ENCODE measurements at regions not wholly inside any gene's neighbourhood (a gene's known extent, or its start where the extent isn't known, plus 50 kb on each side); places are given as distances from the start of the nearest gene placed in this dataset.

DNA sequence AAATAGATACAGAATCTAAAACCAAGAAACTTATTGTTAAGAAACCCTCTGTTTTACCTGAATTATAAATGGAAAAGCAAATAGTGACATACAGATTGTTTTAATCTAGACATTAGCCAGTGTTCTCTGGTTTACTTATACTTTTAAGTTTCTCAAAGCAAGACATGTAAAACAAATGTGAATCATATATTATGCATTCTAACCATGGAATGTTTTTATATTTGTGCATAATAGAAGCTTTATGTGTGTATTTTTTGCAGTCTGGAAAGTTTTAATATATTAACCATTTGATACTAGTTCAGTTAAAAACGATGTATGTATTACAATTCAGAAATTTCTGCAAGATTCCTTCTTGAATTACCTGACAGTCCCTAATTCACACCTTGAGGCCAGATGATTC is 150.6 kb upstream of the TMEM72 start:
- Histone ChIP-seq H3K9me3 (ENCODE audit: control insufficient read depth in 1 of 2, insufficient read depth in 1 of 2, low read depth in 1 of 2, low read length in 2 of 2) (no peaks in the 10 kb centered on the region), H3K27me3 (ENCODE audit: insufficient read depth, low read length) (peaks cover 23% of the 10 kb centered on the region; the same call in 1 of the 2 replicates), H3K79me2 (ENCODE audit: insufficient read depth, low read length) (no peaks in the 10 kb centered on the region), H3K9ac (ENCODE audit: low read length) (no peak overlapping the region), H3K36me3 (ENCODE audit: control insufficient read depth in 1 of 2, insufficient read depth in 2 of 2, low read length in 2 of 2) (no peaks in the 10 kb centered on the region), H3K4me2 (ENCODE audit: low read length) (no peak overlapping the region), H3K9me2 (ENCODE audit: insufficient read depth) (no peaks in the 10 kb centered on the region), H3K27ac (ENCODE audit: low read depth, low read length) (no peak overlapping the region), H2AFZ (ENCODE audit: low read depth, low read length, poor library complexity, severe bottlenecking) (no peak overlapping the region), H3K4me1 (ENCODE audit: control insufficient read depth in 1 of 2, insufficient read depth in 2 of 2, low read length in 2 of 2) (no peaks in the 10 kb centered on the region), H3K4me3 (replicated peaks in 1 of 2; ENCODE audit: low read depth in 1 of 2, low read length in 2 of 2) (no peak overlapping the region), H4K20me1 (ENCODE audit: insufficient read depth) (no peaks in the 10 kb centered on the region)
- BruUV-seq (replicated peaks), result no TSS peak
- ChIA-PET CTCF (no interaction called here), RAD21 (ENCODE audit: low non-redundant PET in 1 of 2, low total read pairs in 2 of 2, uncharacterized antibody in 2 of 2, unreplicated experiment in 2 of 2) (no interaction called here), POLR2A (no interaction called here)
- intact Hi-C loops (cut with micrococcal nuclease), result no loop called here
- ATAC-seq, result no peak
- TF ChIP-seq MAX (IDR thresholded peaks at IDR 0.05), result no peak
- no peak for TF ChIP-seq ZFX (IDR thresholded peaks at IDR 0.05)
- TF ChIP-seq SIN3A (IDR thresholded peaks at IDR 0.05; ENCODE audit: low read depth), result no peak
- TF ChIP-seq REST (IDR thresholded peaks at IDR 0.05; ENCODE audit: low read depth), result no peak
- DNase-seq (ENCODE audit: low read depth, low spot score), result no peak

DNA sequence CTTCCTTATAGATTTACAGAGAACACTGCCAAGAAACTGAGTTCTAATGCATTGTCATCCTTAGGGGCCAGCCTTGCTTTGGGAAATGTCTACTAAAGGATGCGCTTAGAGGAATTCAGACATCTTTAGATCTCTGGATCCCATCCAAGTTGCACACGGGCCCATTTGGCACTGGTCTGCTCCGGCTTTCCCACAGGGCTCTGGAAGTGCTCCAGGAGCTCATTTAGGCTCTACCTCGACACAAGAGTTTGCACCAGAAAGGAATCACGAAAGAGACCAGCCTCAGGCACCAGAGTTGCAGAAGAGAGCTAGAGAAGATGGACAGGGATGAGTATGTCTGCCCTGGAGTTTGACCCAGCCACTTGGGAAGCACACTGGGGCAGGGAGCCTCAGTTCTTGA is 150.1 kb upstream of the TMEM72 start:
- no peak for DNase-seq (ENCODE audit: low read depth, low spot score)
- BruUV-seq (replicated peaks), result no TSS peak
- CTCF ChIA-PET, result no interaction called here
- Histone ChIP-seq H3K79me2 (ENCODE audit: insufficient read depth, low read length) (no peaks in the 10 kb centered on the region), H3K9ac (ENCODE audit: low read length) (no peak overlapping the region), H3K27ac (ENCODE audit: low read depth, low read length) (no peak overlapping the region), H2AFZ (ENCODE audit: low read depth, low read length, poor library complexity, severe bottlenecking) (no peak overlapping the region), H3K4me3 (replicated peaks in 1 of 2; ENCODE audit: low read depth in 1 of 2, low read length in 2 of 2) (no peak overlapping the region), H3K9me3 (ENCODE audit: control insufficient read depth in 1 of 2, insufficient read depth in 1 of 2, low read depth in 1 of 2, low read length in 2 of 2) (no peaks in the 10 kb centered on the region), H3K9me2 (ENCODE audit: insufficient read depth) (no peaks in the 10 kb centered on the region), H3K27me3 (ENCODE audit: insufficient read depth, low read length) (peaks cover 23% of the 10 kb centered on the region; the same call in 1 of the 2 replicates), H3K36me3 (ENCODE audit: control insufficient read depth in 1 of 2, insufficient read depth in 2 of 2, low read length in 2 of 2) (no peaks in the 10 kb centered on the region), H3K4me1 (ENCODE audit: control insufficient read depth in 1 of 2, insufficient read depth in 2 of 2, low read length in 2 of 2) (no peaks in the 10 kb centered on the region), H3K4me2 (ENCODE audit: low read length) (no peak overlapping the region), H4K20me1 (ENCODE audit: insufficient read depth) (no peaks in the 10 kb centered on the region)
- intact Hi-C loops (cut with micrococcal nuclease), result no loop called here
- POLR2A ChIA-PET, result no interaction called here
- ATAC-seq, result no peak
- RAD21 ChIA-PET (ENCODE audit: low non-redundant PET in 1 of 2, low total read pairs in 2 of 2, uncharacterized antibody in 2 of 2, unreplicated experiment in 2 of 2), result no interaction called here
- no peak for TF ChIP-seq ZFX (IDR thresholded peaks at IDR 0.05)
- no peak for TF ChIP-seq POLR2AphosphoS5 (IDR thresholded peaks at IDR 0.05; ENCODE audit: low read depth, low read length)
- no peak for TF ChIP-seq TCF7L2 (IDR thresholded peaks at IDR 0.05; ENCODE audit: borderline replicate concordance, extremely low read depth, insufficient read depth, insufficient read length)
- TF ChIP-seq POLR2A (IDR thresholded peaks at IDR 0.05; ENCODE audit: borderline replicate concordance, extremely low read depth, insufficient read depth, insufficient read length), result no peak
- no peak for TF ChIP-seq EZH2 (IDR thresholded peaks at IDR 0.05)
- TF ChIP-seq ELF1 (IDR thresholded peaks at IDR 0.05; ENCODE audit: borderline replicate concordance, low read depth), result no peak
- no peak for TF ChIP-seq CEBPB (IDR thresholded peaks at IDR 0.05; ENCODE audit: low read depth)
- TF ChIP-seq FOSL1 (IDR thresholded peaks at IDR 0.05; ENCODE audit: low read depth), result no peak
- TF ChIP-seq YY1 (IDR thresholded peaks at IDR 0.05; ENCODE audit: extremely low read depth, insufficient replicate concordance, low read depth, low read length), result no peak
- no peak for TF ChIP-seq ATF3 (IDR thresholded peaks at IDR 0.05)
- TF ChIP-seq ZNF274 (IDR thresholded peaks at IDR 0.05; ENCODE audit: low read depth, low read length), result no peak
- no peak for TF ChIP-seq REST (IDR thresholded peaks at IDR 0.05; ENCODE audit: low read depth)
- no peak for TF ChIP-seq CBX3 (IDR thresholded peaks at IDR 0.05; ENCODE audit: low read depth)

Data from HCT116 (cell line).